Pons (tissue), 1 donor: ENCODE measurements at regions not wholly inside any gene's neighbourhood (a gene's known extent, or its start where the extent isn't known, plus 50 kb on each side); places are given as distances from the start of the nearest gene placed in this dataset.
"Not testable (repeated sequence)": the region's sequence is repeated elsewhere in the genome, so short reads cannot be mapped to it uniquely, and the experiment has no call there.

Experiments
- DNase-seq: peaks from one replicate; pipeline ENCODE4 v3.0.0-alpha.2; 2016; ENCODE audit warnings: low spot score

GRCh38 chr6:115811541-115811940 lies 249.2 kb downstream of the FRK start:
- no peak for DNase-seq

GRCh38 chr6:115798229-115798628 lies 262.5 kb downstream of the FRK start:
- DNase-seq = no peak

GRCh38 chr6:115796829-115797228 lies 263.9 kb downstream of the FRK start:
- DNase-seq = no peak

GRCh38 chr6:115796061-115796460 lies 264.6 kb downstream of the FRK start:
- no peak for DNase-seq

- DNase-seq = no peak
Observed at GRCh38 chr6:115783402-115784061, 277.2 kb downstream of the FRK start.

- DNase-seq = no peak
Observed at GRCh38 chr6:115782612-115783011, 278.1 kb downstream of the FRK start.

- no peak for DNase-seq
Observed at GRCh38 chr6:115773741-115774140, 286.9 kb downstream of the FRK start.

GRCh38 chr6:115770851-115771250 lies 289.8 kb downstream of the FRK start:
- DNase-seq = no peak

GRCh38 chr6:115768500-115768899 lies 292.2 kb downstream of the FRK start:
- no peak for DNase-seq

GRCh38 chr6:115767931-115768330 lies 292.8 kb downstream of the FRK start:
- DNase-seq = no peak

- DNase-seq = no peak
Observed at GRCh38 chr6:115766745-115767462, 293.8 kb downstream of the FRK start.

- DNase-seq = no peak
Observed at GRCh38 chr6:115765966-115766365, 294.7 kb downstream of the FRK start.

- DNase-seq = no peak
Observed at GRCh38 chr6:115759051-115759450, 301.6 kb downstream of the FRK start.

GRCh38 chr6:115753446-115753845 lies 307.2 kb downstream of the FRK start:
- DNase-seq = no peak

- DNase-seq = no peak
Observed at GRCh38 chr6:115750946-115751345, 309.7 kb downstream of the FRK start.

GRCh38 chr6:115750292-115750691 lies 310.4 kb downstream of the FRK start:
- DNase-seq = no peak

- no peak for DNase-seq
Observed at GRCh38 chr6:115747719-115748118, 313.0 kb downstream of the FRK start.

GRCh38 chr6:115746583-115746982 lies 314.1 kb downstream of the FRK start:
- DNase-seq = not testable (repeated sequence)

- DNase-seq = no peak
Observed at GRCh38 chr6:115740907-115741306, 319.8 kb downstream of the FRK start.

GRCh38 chr6:115735610-115736009 lies 325.1 kb downstream of the FRK start:
- no peak for DNase-seq

GRCh38 chr6:115733426-115733825 lies 327.3 kb downstream of the FRK start:
- no peak for DNase-seq

- no peak for DNase-seq
Observed at GRCh38 chr6:115729036-115729435, 331.7 kb downstream of the FRK start.

- no peak for DNase-seq
Observed at GRCh38 chr6:115728171-115728570, 332.5 kb downstream of the FRK start.

GRCh38 chr6:115721564-115721963 lies 339.1 kb downstream of the FRK start:
- DNase-seq = no peak
